H1 (cell line): ENCODE measurements at regions not wholly inside any gene's neighbourhood (a gene's known extent, or its start where the extent isn't known, plus 50 kb on each side); places are given as distances from the start of the nearest gene placed in this dataset.

Source experiments
- CTCF ChIA-PET: fragments of 300-600 bp; sonication (Branson Sonifier 250); formaldehyde crosslinking; loops from one replicate; lab custom pipeline; 2021; ENCODE audit not compliant: partially characterized antibody; lab: Charles Lee
- POLR2A ChIA-PET: fragments of 300-600 bp; sonication (Branson Sonifier 250); formaldehyde crosslinking; loops from one replicate; lab custom pipeline; 2021; ENCODE audit warnings: inconsistent platforms; ENCODE audit not compliant: partially characterized antibody; lab: Charles Lee
- DNase-seq, 2 experiments: peaks; one replicate each; pipeline versions ENCODE4 v3.0.0 to v3.0.0-alpha.2; 2010 to 2022; ENCODE audit warnings: low spot score in 2 of 2, low read depth in 1 of 2, mixed read lengths in 1 of 2
- FAIRE-seq: peaks from 2 replicates; lab custom pipeline; 2011; peaks lifted over from hg19 to GRCh38; lab: Jason Lieb, UNC
- H2AFZ ChIP-seq: 2 replicates; pipeline ENCODE4 v1.8.1; 2012; ENCODE audit warnings: low read length, inconsistent platforms
- H2AK5ac ChIP-seq: 2 replicates; pipeline ENCODE4 v1.6.1; 2013; ENCODE audit warnings: low read depth, low read length
- H2BK120ac ChIP-seq: replicated peaks from 2 replicates; pipeline ENCODE3; 2013; ENCODE audit warnings: low read depth, low read length, inconsistent platforms
- H2BK12ac ChIP-seq: 2 replicates; pipeline ENCODE4 v1.6.1; 2013; ENCODE audit warnings: low read depth, low read length
- H2BK15ac ChIP-seq: 2 replicates; pipeline ENCODE4 v1.6.1; 2013; ENCODE audit warnings: low read length
- H2BK20ac ChIP-seq: 2 replicates; pipeline ENCODE4 v1.6.1; 2013; ENCODE audit warnings: low read length
- H2BK5ac ChIP-seq: 2 replicates; pipeline ENCODE4 v1.6.1; 2013; ENCODE audit warnings: low read depth, low read length
- H3K14ac ChIP-seq: 2 replicates; pipeline ENCODE4 v1.6.1; 2013; ENCODE audit warnings: inconsistent platforms; ENCODE audit not compliant: insufficient read length
- H3K18ac ChIP-seq: 2 replicates; pipeline ENCODE4 v1.6.1; 2013; ENCODE audit warnings: low read length; ENCODE audit errors: extremely low read depth
- H3K23ac ChIP-seq: 2 replicates; pipeline ENCODE4 v1.6.1; 2013; ENCODE audit warnings: inconsistent platforms; ENCODE audit not compliant: insufficient read length
- H3K23me2 ChIP-seq: 2 replicates; pipeline ENCODE4 v1.6.1; 2013; ENCODE audit warnings: low read depth, low read length
- H3K27ac ChIP-seq: 2 replicates; pipeline ENCODE4 v1.6.1; 2011; ENCODE audit warnings: low read depth, low read length, inconsistent platforms
- H3K27me3 ChIP-seq, 4 experiments: replicated peaks in 1 of 4; 1 replicate in 1 of 4; 2 replicates in 3 of 4; pipeline versions ENCODE4 v1.6.1 to v1.8.1; 2011 to 2013; ENCODE audit warnings: low read length in 3 of 4, mild to moderate bottlenecking in 3 of 4, inconsistent platforms in 2 of 4, mixed read lengths in 2 of 4, moderate library complexity in 1 of 4; ENCODE audit not compliant: control insufficient read depth in 3 of 4, insufficient read depth in 3 of 4; ENCODE audit errors: extremely low read depth in 1 of 4
- H3K36me3 ChIP-seq, 4 experiments: 2 replicates each; pipeline versions ENCODE4 v1.6.1 to v1.8.1; 2011 to 2013; ENCODE audit warnings: mild to moderate bottlenecking in 4 of 4, low read length in 3 of 4, moderate library complexity in 2 of 4, control low read depth in 1 of 4, inconsistent platforms in 1 of 4; ENCODE audit not compliant: insufficient read depth in 4 of 4, control insufficient read depth in 2 of 4
- H3K4ac ChIP-seq: replicated peaks from 2 replicates; pipeline ENCODE3; 2013; ENCODE audit warnings: low read length, low read depth, mixed read lengths, inconsistent platforms; ENCODE audit not compliant: insufficient read length
- H3K4me1 ChIP-seq, 4 experiments: replicated peaks in 1 of 4; 1 replicate in 1 of 4; 2 replicates in 3 of 4; pipeline versions ENCODE4 v1.6.1 to v1.8.1; 2011 to 2013; ENCODE audit warnings: low read length in 3 of 4, inconsistent platforms in 2 of 4, mixed read lengths in 1 of 4; ENCODE audit not compliant: insufficient read depth in 4 of 4, control insufficient read depth in 3 of 4
- H3K4me2 ChIP-seq, 2 experiments: 2 replicates each; pipeline versions ENCODE4 v1.6.1 to v1.8.1; 2011 to 2013; ENCODE audit warnings: low read depth in 2 of 2, low read length in 2 of 2, control low read depth in 1 of 2, inconsistent platforms in 1 of 2, mild to moderate bottlenecking in 1 of 2; ENCODE audit not compliant: insufficient read depth in 1 of 2
- H3K4me3 ChIP-seq, 4 experiments: fragments of 200-600, 300-600 bp in 1 of 4; sonication (generic), shearing (Covaris generic), sonication (Bioruptor Twin) in 1 of 4; 2 replicates each; pipeline versions ENCODE4 v1.5.1 to v1.8.1; 2011 to 2016; ENCODE audit warnings: low read length in 4 of 4, low read depth in 3 of 4, control low read depth in 2 of 4, inconsistent platforms in 2 of 4, mild to moderate bottlenecking in 2 of 4, mixed read lengths in 1 of 4, moderate library complexity in 1 of 4; ENCODE audit not compliant: insufficient read depth in 2 of 4; ENCODE audit errors: extremely low read depth in 1 of 4
- H3K56ac ChIP-seq: replicated peaks from 2 replicates; pipeline ENCODE3; 2013; ENCODE audit warnings: low read depth, mild to moderate bottlenecking, mixed read lengths, low read length, inconsistent platforms; ENCODE audit not compliant: insufficient read length
- H3K79me1 ChIP-seq: 2 replicates; pipeline ENCODE4 v1.6.1; 2013; ENCODE audit warnings: low read depth, low read length, control low read depth
- H3K79me2 ChIP-seq, 2 experiments: 2 replicates each; pipeline versions ENCODE4 v1.6.1 to v1.8.1; 2012 to 2013; ENCODE audit warnings: low read length in 2 of 2, mild to moderate bottlenecking in 2 of 2, inconsistent platforms in 1 of 2; ENCODE audit not compliant: insufficient read depth in 2 of 2, control insufficient read depth in 1 of 2
- H3K9ac ChIP-seq, 4 experiments: replicated peaks in 1 of 4; 1 replicate in 1 of 4; 2 replicates in 3 of 4; pipeline versions ENCODE4 v1.6.1 to v1.8.1; 2011 to 2013; ENCODE audit warnings: low read depth in 3 of 4, low read length in 3 of 4, control low read depth in 2 of 4, mild to moderate bottlenecking in 2 of 4, moderate library complexity in 2 of 4, inconsistent platforms in 1 of 4; ENCODE audit errors: extremely low read depth in 1 of 4
- H3K9me3 ChIP-seq, 2 experiments: 2 replicates each; pipeline versions ENCODE4 v1.6.1 to v1.8.1; 2012 to 2013; ENCODE audit warnings: mild to moderate bottlenecking in 2 of 2, moderate library complexity in 2 of 2, control low read depth in 1 of 2, inconsistent platforms in 1 of 2, low read depth in 1 of 2, low read length in 1 of 2, mixed read lengths in 1 of 2; ENCODE audit not compliant: insufficient read depth in 2 of 2
- H4K20me1 ChIP-seq, 2 experiments: replicated peaks in 1 of 2; 2 replicates each; pipeline versions ENCODE3 to v1.8.1; 2011 to 2013; ENCODE audit warnings: inconsistent platforms in 2 of 2, low read length in 2 of 2, mild to moderate bottlenecking in 1 of 2; ENCODE audit not compliant: insufficient read depth in 2 of 2, control insufficient read depth in 1 of 2
- H4K5ac ChIP-seq: 2 replicates; pipeline ENCODE4 v1.6.1; 2013; ENCODE audit warnings: low read length, low read depth, mixed read lengths, inconsistent platforms; ENCODE audit not compliant: insufficient read length
- H4K8ac ChIP-seq: 2 replicates; pipeline ENCODE4 v1.8.0; 2013; ENCODE audit warnings: mild to moderate bottlenecking, moderate library complexity, low read length, inconsistent platforms; ENCODE audit not compliant: insufficient read depth; ENCODE audit errors: extremely low read depth
- H4K91ac ChIP-seq: replicated peaks from 2 replicates; pipeline ENCODE3; 2013; ENCODE audit warnings: low read length, mixed read lengths, inconsistent platforms; ENCODE audit not compliant: insufficient read length
- BRCA1 ChIP-seq: IDR thresholded peaks from 2 replicates; pipeline ENCODE4 v1.6.1; 2012; ENCODE audit warnings: low read depth, low read length, improper control_type of control experiment
- CTCF ChIP-seq, 3 experiments: IDR thresholded peaks; 1 replicate in 2 of 3; 2 replicates in 1 of 3; pipeline versions ENCODE4 v1.5.1 to v1.6.1; 2011; ENCODE audit warnings: low read length in 3 of 3, mild to moderate bottlenecking in 3 of 3, inconsistent platforms in 2 of 3, low read depth in 1 of 3, moderate library complexity in 1 of 3; ENCODE audit not compliant: insufficient read depth in 1 of 3; ENCODE audit errors: control extremely low read depth in 1 of 3
- RAD21 ChIP-seq, 2 experiments: IDR thresholded peaks in 1 of 2; conservative IDR thresholded peaks in 1 of 2; 2 replicates each; pipeline ENCODE4 v1.6.1; 2011; ENCODE audit warnings: low read depth in 2 of 2, low read length in 2 of 2, improper control_type of control experiment in 1 of 2, inconsistent platforms in 1 of 2, mild to moderate bottlenecking in 1 of 2, moderate library complexity in 1 of 2
- WGBS, 2 experiments: shearing (Covaris generic) in 1 of 2; methylation state at CpG; one replicate each; pipeline versions ENCODE4 v1.1.6 to v1.1.7; 2013 to 2015; ENCODE audit warnings: low lambda C conversion rate in 2 of 2, mixed read lengths in 2 of 2, inconsistent platforms in 1 of 2, low coverage in 1 of 2, missing lambda C conversion rate in 1 of 2; ENCODE audit not compliant: insufficient replicate concordance in 2 of 2, insufficient coverage in 1 of 2, insufficient read length in 1 of 2; ENCODE audit errors: extremely low coverage in 1 of 2, missing lambda C conversion rate in 1 of 2; 5-methylcytosine and 5-hydroxymethylcytosine counted together

GRCh38 chr11:69211920-69212797 is 56.4 kb downstream of the SMIM38 start:
- Histone ChIP-seq H3K14ac (no peak overlapping the region), H2BK20ac (no peak overlapping the region), H3K4me1 (no peaks in the 10 kb centered on the region), H4K8ac (no peak overlapping the region; the same call in 1 of the 2 replicates), H3K56ac (no peak overlapping the region), H3K23ac (no peak overlapping the region), H3K79me1 (no peaks in the 10 kb centered on the region), H2BK12ac (no peak overlapping the region), H2AK5ac (peak overlapping the region; percentile 65; the same call in 1 of the 2 replicates), H3K36me3 (no peaks in the 10 kb centered on the region), H3K4me3 (no peak overlapping the region), H3K79me2 (no peaks in the 10 kb centered on the region), H3K23me2 (no peaks in the 10 kb centered on the region; the same call in 1 of the 2 replicates), H2BK5ac (no peak overlapping the region), H3K9ac (no peak overlapping the region), H4K5ac (no peak overlapping the region), H2AFZ (0 out of 2 replicates have a peak overlapping the region, but pooled peaks have one; percentile 10), H4K91ac (no peak overlapping the region), H4K20me1 (no peaks in the 10 kb centered on the region), H2BK15ac (0 out of 2 replicates have a peak overlapping the region, but pooled peaks have one; percentile 19), H3K27me3 (no peaks in the 10 kb centered on the region; a peak in 1 of 7 replicates), H2BK120ac (no peak overlapping the region), H3K27ac (no peak overlapping the region), H3K4me2 (no peak overlapping the region), H3K18ac (no peak overlapping the region; the same call in 1 of the 2 replicates), H3K9me3 (no peaks in the 10 kb centered on the region), H3K4ac (no peak overlapping the region)
- ChIA-PET POLR2A (interaction anchor here (0.9 kb wide), 1 partner anchor 456 kb away, joined by 3 read pairs; no protein-coding TSS in a partner anchor), CTCF (interaction anchor here (0.6 to 2.2 kb wide), 12 partner anchors 8 to 110 kb away, joined by 3 to 8 read pairs (median 4); no protein-coding TSS in a partner anchor)
- FAIRE-seq (no peak), DNase-seq (no peak)
- WGBS, 2 experiments, result 78% methylated on average over 19 of the region's 21 CpGs; no CpG with 5 or more reads in 1 of the 2 experiments
- peak; percentile 13 to 31 (median 19); a peak in 3 of 4 replicates for TF ChIP-seq CTCF (IDR thresholded peaks at IDR 0.05; ENCODE audit: control extremely low read depth in 1 of 3, insufficient read depth in 1 of 3, low read depth in 1 of 3, low read length in 3 of 3)
- TF ChIP-seq BRCA1, result no peak
- TF ChIP-seq RAD21 (IDR thresholded peaks at IDR 0.05 in 1 of 2, conservative IDR thresholded peaks at IDR 0.05 in 1 of 2; ENCODE audit: low read depth in 2 of 2, low read length in 2 of 2), result peak; percentile 39 to 45; a peak in 2 of 4 replicates
